Mammary epithelial cell (primary cell): ENCODE measurements at regions not wholly inside any gene's neighbourhood (a gene's known extent, or its start where the extent isn't known, plus 50 kb on each side); places are given as distances from the start of the nearest gene placed in this dataset.

Experiments used
- CTCF ChIP-seq, 2 donors: IDR thresholded peaks in 1 of 2; conservative IDR thresholded peaks in 1 of 2; 2 replicates each; pipeline ENCODE4 v1.5.1; 2011 to 2012; ENCODE audit warnings: inconsistent platforms in 2 of 2, low read length in 2 of 2, mild to moderate bottlenecking in 2 of 2, control low read depth in 1 of 2, low read depth in 1 of 2; ENCODE audit not compliant: insufficient read depth in 1 of 2; ENCODE audit errors: extremely low read depth in 1 of 2
- EZH2 ChIP-seq: IDR thresholded peaks from 2 replicates; pipeline ENCODE4 v1.6.1; 2012; ENCODE audit warnings: low read length, inconsistent platforms, borderline replicate concordance

GRCh38 chr2:143936848-143937722, 582.8 kb downstream of the ZEB2 start:
- TF ChIP-seq CTCF (conservative IDR thresholded peaks at IDR 0.05 in 1 of 2, IDR thresholded peaks at IDR 0.05 in 1 of 2; ENCODE audit: extremely low read depth in 1 of 2, insufficient read depth in 1 of 2, low read depth in 1 of 2, low read length in 2 of 2), result no peak
- no peak for TF ChIP-seq EZH2
